Activated naive CD4-positive, alpha-beta T cell treated with anti-CD3 and anti-CD28 coated beads, Interleukin-2, amount 50 U/mL, for 72 hours (primary cell): ENCODE measurements at regions not wholly inside any gene's neighbourhood (a gene's known extent, or its start where the extent isn't known, plus 50 kb on each side); places are given as distances from the start of the nearest gene placed in this dataset.
A peak's percentile ranks its signal among the peaks of the same experiment; 100 is the strongest.
"Not testable (repeated sequence)": the region's sequence is repeated elsewhere in the genome, so short reads cannot be mapped to it uniquely, and the experiment has no call there.

ENCODE experiments used
- ATAC-seq, 2 donors: fragments of 150-1000 bp; cut with Tn5 transposase; 2 replicates each; pipeline ENCODE4 v1.10.0; 2021; ENCODE audit warnings: mild to moderate bottlenecking in 2 of 2, moderate library complexity in 2 of 2
- DNase-seq, 2 donors: peaks; one replicate each; pipeline ENCODE4 v3.0.0; 2021 to 2022; ENCODE audit warnings: low spot score in 2 of 2
- H3K27ac Mint-ChIP-seq, 2 donors: one replicate each; pipeline ENCODE4 v1.8.0; 2022; ENCODE audit warnings: mild to moderate bottlenecking in 2 of 2, mixed read lengths in 2 of 2
- H3K36me3 Mint-ChIP-seq, 2 donors: one replicate each; pipeline ENCODE4 v1.8.0; 2022; ENCODE audit warnings: mixed read lengths in 2 of 2
- H3K9me3 Mint-ChIP-seq, 2 donors: one replicate each; pipeline ENCODE4 v1.8.0; 2022; ENCODE audit warnings: mixed read lengths in 2 of 2

- ATAC-seq (no peak), DNase-seq (no peak)
- peaks cover 11 to 21% of the 10 kb centered on the region in 2 donors for H3K9me3 Mint-ChIP-seq
- no peaks in the 10 kb centered on the region for H3K36me3 Mint-ChIP-seq
- no peak overlapping the region for H3K27ac Mint-ChIP-seq
Observed at GRCh38 chr7:68180761-68181160, 1184.1 kb downstream of the TYW1 start.

GRCh38 chr7:68183176-68183575, 1186.5 kb downstream of the TYW1 start:
- H3K9me3 Mint-ChIP-seq = peaks cover 14 to 28% of the 10 kb centered on the region in 2 donors

GRCh38 chr7:68185631-68186456, 1189.2 kb downstream of the TYW1 start:
- Mint-ChIP-seq H3K27ac (no peak overlapping the region), H3K36me3 (peaks cover 5 to 8% of the 10 kb centered on the region in 2 donors), H3K9me3 (peaks cover 9 to 23% of the 10 kb centered on the region in 2 donors)
- no peak for ATAC-seq
- no peak for DNase-seq

More at GRCh38 chr7:68183176-68183575, 1186.5 kb downstream of the TYW1 start:
- DNase-seq = no peak
- H3K36me3 Mint-ChIP-seq = peaks cover 5 to 8% of the 10 kb centered on the region in 2 donors
- no peak for ATAC-seq
- no peak overlapping the region for H3K27ac Mint-ChIP-seq

GRCh38 chr7:68187532-68187931, 1190.9 kb downstream of the TYW1 start:
- DNase-seq = no peak
- peak overlapping the region in 1 of 2 donors; percentile 62 for H3K27ac Mint-ChIP-seq
- peaks cover 13% of the 10 kb centered on the region in 2 donors for H3K9me3 Mint-ChIP-seq
- H3K36me3 Mint-ChIP-seq = peaks cover 5 to 8% of the 10 kb centered on the region in 2 donors
- ATAC-seq = no peak

GRCh38 chr7:68192941-68193340, 1196.3 kb downstream of the TYW1 start:
- H3K9me3 Mint-ChIP-seq = peaks cover 8 to 19% of the 10 kb centered on the region in 2 donors
- ATAC-seq (no peak), DNase-seq (no peak)
- H3K36me3 Mint-ChIP-seq = peaks cover 2 to 7% of the 10 kb centered on the region in 2 donors
- H3K27ac Mint-ChIP-seq = no peak overlapping the region

- H3K27ac Mint-ChIP-seq = not testable (repeated sequence)
- peaks cover 9 to 26% of the 10 kb centered on the region in 2 donors for H3K9me3 Mint-ChIP-seq
Observed at GRCh38 chr7:68195642-68196041, 1199.0 kb downstream of the TYW1 start.

GRCh38 chr7:68200051-68200670, 1203.5 kb downstream of the TYW1 start:
- no peak for ATAC-seq
- no peak overlapping the region for H3K27ac Mint-ChIP-seq
- no peak for DNase-seq
- no peaks in the 10 kb centered on the region for H3K36me3 Mint-ChIP-seq
- peaks cover 15 to 33% of the 10 kb centered on the region in 2 donors for H3K9me3 Mint-ChIP-seq

More at GRCh38 chr7:68195642-68196041, 1199.0 kb downstream of the TYW1 start:
- not testable (repeated sequence) for H3K36me3 Mint-ChIP-seq, ATAC-seq, DNase-seq

- no peak overlapping the region for H3K27ac Mint-ChIP-seq
- ATAC-seq (no peak), DNase-seq (no peak)
- H3K36me3 Mint-ChIP-seq = peaks cover 0 to 10% of the 10 kb centered on the region in 2 donors
- peaks cover 21 to 33% of the 10 kb centered on the region in 2 donors for H3K9me3 Mint-ChIP-seq
Observed at GRCh38 chr7:68203251-68203650, 1206.6 kb downstream of the TYW1 start.

GRCh38 chr7:68205826-68206225, 1209.2 kb downstream of the TYW1 start:
- no peak for ATAC-seq
- Mint-ChIP-seq H3K36me3 (peaks cover 0 to 10% of the 10 kb centered on the region in 2 donors), H3K27ac (no peak overlapping the region), H3K9me3 (peaks cover 26% of the 10 kb centered on the region in 2 donors)
- no peak for DNase-seq

GRCh38 chr7:68206946-68207485, 1210.4 kb downstream of the TYW1 start:
- Mint-ChIP-seq H3K9me3 (peaks cover 31% of the 10 kb centered on the region in 2 donors), H3K27ac (no peak overlapping the region), H3K36me3 (peaks cover 0 to 10% of the 10 kb centered on the region in 2 donors)
- ATAC-seq (no peak), DNase-seq (no peak)

- ATAC-seq = no peak
- no peak overlapping the region for H3K27ac Mint-ChIP-seq
- H3K36me3 Mint-ChIP-seq = peaks cover 0 to 14% of the 10 kb centered on the region in 2 donors
- peaks cover 27 to 28% of the 10 kb centered on the region in 2 donors for H3K9me3 Mint-ChIP-seq
- DNase-seq = no peak
Observed at GRCh38 chr7:68207676-68208075, 1211.0 kb downstream of the TYW1 start.

GRCh38 chr7:68209486-68209885, 1212.9 kb downstream of the TYW1 start:
- ATAC-seq (no peak), DNase-seq (no peak)
- Mint-ChIP-seq H3K9me3 (peaks cover 25 to 28% of the 10 kb centered on the region in 2 donors), H3K36me3 (peaks cover 0 to 14% of the 10 kb centered on the region in 2 donors), H3K27ac (no peak overlapping the region)

- no peak for ATAC-seq
- DNase-seq = no peak
- H3K9me3 Mint-ChIP-seq = peaks cover 19 to 25% of the 10 kb centered on the region in 2 donors
- H3K36me3 Mint-ChIP-seq = peaks cover 0 to 4% of the 10 kb centered on the region in 2 donors
- H3K27ac Mint-ChIP-seq = no peak overlapping the region
Observed at GRCh38 chr7:68213838-68214237, 1217.2 kb downstream of the TYW1 start.

GRCh38 chr7:68216051-68216450, 1219.4 kb downstream of the TYW1 start:
- no peak for DNase-seq
- no peak for ATAC-seq
- H3K9me3 Mint-ChIP-seq = peaks cover 12 to 31% of the 10 kb centered on the region in 2 donors
- no peak overlapping the region for H3K27ac Mint-ChIP-seq
- H3K36me3 Mint-ChIP-seq = peaks cover 0 to 4% of the 10 kb centered on the region in 2 donors

GRCh38 chr7:68217426-68217825, 1220.8 kb downstream of the TYW1 start:
- H3K27ac Mint-ChIP-seq = no peak overlapping the region
- DNase-seq (no peak), ATAC-seq (no peak)
- peaks cover 6 to 24% of the 10 kb centered on the region in 2 donors for H3K9me3 Mint-ChIP-seq
- peaks cover 0 to under 1% of the 10 kb centered on the region in 2 donors for H3K36me3 Mint-ChIP-seq

- no peak for ATAC-seq
- H3K27ac Mint-ChIP-seq = no peak overlapping the region
- H3K9me3 Mint-ChIP-seq = peaks cover 4 to 23% of the 10 kb centered on the region in 2 donors
- DNase-seq = no peak
- no peaks in the 10 kb centered on the region for H3K36me3 Mint-ChIP-seq
Observed at GRCh38 chr7:68218461-68218860, 1221.8 kb downstream of the TYW1 start.

- no peak for ATAC-seq
- Mint-ChIP-seq H3K36me3 (no peaks in the 10 kb centered on the region), H3K9me3 (peaks cover 4 to 18% of the 10 kb centered on the region in 2 donors), H3K27ac (no peak overlapping the region)
- DNase-seq = no peak
Observed at GRCh38 chr7:68222311-68222710, 1225.7 kb downstream of the TYW1 start.
